ENCODE measurements at regions not wholly inside any gene's neighbourhood (a gene's known extent, or its start where the extent isn't known, plus 50 kb on each side); places are given as distances from the start of the nearest gene placed in this dataset.

- TF ChIP-seq CTCF (IDR thresholded peaks at IDR 0.05; ENCODE audit: low read depth, low read length, poor library complexity, severe bottlenecking) (no peak), EZH2phosphoT487 (IDR thresholded peaks at IDR 0.05; ENCODE audit: borderline replicate concordance, low read length) (no peak)
Measured at GRCh38 chr9:23081377-23081776, 634.8 kb downstream of the DMRTA1 start.

Data from DOHH2 (cell line).